K562 (cell line): ENCODE measurements at regions not wholly inside any gene's neighbourhood (a gene's known extent, or its start where the extent isn't known, plus 50 kb on each side); places are given as distances from the start of the nearest gene placed in this dataset.

ENCODE experiments used
- ATAC-seq: fragments of 200-7000 bp; cut with Tn5 transposase; 3 replicates; pipeline ENCODE4 v1.9.1; 2020; ENCODE audit warnings: moderate library complexity
- BruUV-seq: library from RNA; stranded (reverse); fragments of 400-500 nt; replicated peaks from 2 replicates; lab custom pipeline; 2021; lab: Mats Ljungman, UMichigan
- CTCF ChIA-PET: fragments of 300-600 bp; formaldehyde crosslinking; extraction: SDS; loops from one replicate; lab custom pipeline; 2021; ENCODE audit warnings: low intra/inter-chr PET ratio; lab: Yijun Ruan, JAX
- POLR2A ChIA-PET: fragments of 300-600, 350-650 bp; sonication (Branson Sonifier 250); formaldehyde crosslinking; extraction: SDS; loops from one replicate; lab custom pipeline; 2021; ENCODE audit warnings: antibody characterized with exemption, inconsistent platforms; lab: Yijun Ruan, JAX
- DNase-seq, 4 experiments: peaks; one replicate each; pipeline versions ENCODE4 v3.0.0 to v3.0.0-alpha.2; 2011 to 2018; ENCODE audit warnings: low spot score in 3 of 4, mixed read lengths in 3 of 4; ENCODE audit errors: extremely low read depth in 1 of 4
- FAIRE-seq: peaks from 2 replicates; lab custom pipeline; 2011; peaks lifted over from hg19 to GRCh38; lab: Jason Lieb, UNC
- H2AFZ ChIP-seq: 2 replicates; pipeline ENCODE4 v1.6.0; 2011; ENCODE audit warnings: low read depth, low read length, control low read depth, inconsistent platforms
- H3K27ac ChIP-seq: fragments of 200-600 bp; 3 replicates; pipeline ENCODE4 v1.8.0; 2011; ENCODE audit warnings: low read depth, mild to moderate bottlenecking, control low read depth, inconsistent platforms, low read length, moderate library complexity, mixed read lengths; ENCODE audit errors: extremely low read depth
- H3K27me3 ChIP-seq, 2 experiments: fragments of 300-600 bp in 1 of 2; 2 replicates in 1 of 2; 3 replicates in 1 of 2; pipeline versions ENCODE4 v1.6.0 to v1.8.0; 2011; ENCODE audit warnings: inconsistent platforms in 2 of 2, low read length in 2 of 2, mild to moderate bottlenecking in 1 of 2, mixed read lengths in 1 of 2, moderate library complexity in 1 of 2; ENCODE audit not compliant: control insufficient read depth in 2 of 2, insufficient read depth in 2 of 2
- H3K36me3 ChIP-seq: fragments of 300-600 bp; 3 replicates; pipeline ENCODE4 v1.8.0; 2011; ENCODE audit warnings: mild to moderate bottlenecking, low read length, inconsistent platforms; ENCODE audit not compliant: control insufficient read depth, insufficient read depth
- H3K4me1 ChIP-seq, 2 experiments: fragments of 200-600 bp in 1 of 2; replicated peaks in 1 of 2; 2 replicates in 1 of 2; 3 replicates in 1 of 2; pipeline versions ENCODE4 v1.5.1 to v1.8.0; 2011; ENCODE audit warnings: inconsistent platforms in 2 of 2, low read length in 2 of 2, mild to moderate bottlenecking in 1 of 2, mixed read lengths in 1 of 2, moderate library complexity in 1 of 2; ENCODE audit not compliant: control insufficient read depth in 2 of 2, insufficient read depth in 2 of 2
- H3K4me2 ChIP-seq: 2 replicates; pipeline ENCODE4 v1.6.1; 2011; ENCODE audit warnings: low read length, control low read depth, inconsistent platforms, mixed read lengths; ENCODE audit not compliant: insufficient read depth
- H3K4me3 ChIP-seq: fragments of 200-600 bp; sonication (generic), shearing (Covaris generic); 2 replicates; pipeline ENCODE4 v1.5.1; 2016; ENCODE audit warnings: control low read depth, inconsistent platforms
- H3K79me2 ChIP-seq: fragments of 200-600 bp; 3 replicates; pipeline ENCODE4 v1.8.0; 2011; ENCODE audit warnings: low read length, inconsistent platforms; ENCODE audit not compliant: control insufficient read depth, insufficient read depth
- H3K9ac ChIP-seq, 2 experiments: 2 replicates each; pipeline versions ENCODE4 v1.6.0 to v1.6.1; 2011; ENCODE audit warnings: low read depth in 2 of 2, low read length in 2 of 2, control low read depth in 1 of 2, inconsistent platforms in 1 of 2, mild to moderate bottlenecking in 1 of 2, mixed read lengths in 1 of 2; ENCODE audit not compliant: insufficient read depth in 1 of 2
- H3K9me1 ChIP-seq: one replicate; pipeline ENCODE4 v1.6.0; 2011; ENCODE audit warnings: inconsistent platforms, mild to moderate bottlenecking, low read length, moderate library complexity; ENCODE audit not compliant: control insufficient read depth, insufficient read depth
- H3K9me3 ChIP-seq: replicated peaks from 2 replicates; pipeline ENCODE4 v1.5.1; 2011; ENCODE audit warnings: low read depth, low read length, inconsistent platforms; ENCODE audit not compliant: control insufficient read depth, insufficient read depth
- H4K20me1 ChIP-seq: replicated peaks from 2 replicates; pipeline ENCODE4 v1.6.1; 2011; ENCODE audit warnings: low read length, inconsistent platforms, mixed read lengths; ENCODE audit not compliant: control insufficient read depth, insufficient read depth
- E2F8 ChIP-seq: fragments of 450-650 bp; IDR thresholded peaks from 2 replicates; pipeline ENCODE4 v1.7.1; 2018; ENCODE audit warnings: mild to moderate bottlenecking, low read depth; ENCODE audit not compliant: partially characterized antibody
- FOXP1 ChIP-seq: sonication (generic); formaldehyde crosslinking; IDR thresholded peaks from 2 replicates; pipeline ENCODE4 v1.8.0; 2022; ENCODE audit warnings: mild to moderate bottlenecking, missing genetic modification reagents
- GATA2 ChIP-seq: sonication (generic); formaldehyde crosslinking; IDR thresholded peaks from 2 replicates; pipeline ENCODE4 v1.4.0; 2020; ENCODE audit warnings: mild to moderate bottlenecking, missing genetic modification reagents
- MCM2 ChIP-seq: fragments of 450-650 bp; IDR thresholded peaks from 2 replicates; pipeline ENCODE4 v1.6.1; 2017; ENCODE audit warnings: low read depth, mild to moderate bottlenecking
- MYBL2 ChIP-seq, 2 experiments: fragments of 450-650 bp in 1 of 2; sonication (generic) in 1 of 2; formaldehyde crosslinking in 1 of 2; IDR thresholded peaks; 2 replicates each; pipeline versions ENCODE4 v1.6.1 to v1.8.1; 2017 to 2022; ENCODE audit warnings: borderline replicate concordance in 1 of 2, inconsistent platforms in 1 of 2, low read depth in 1 of 2, mild to moderate bottlenecking in 1 of 2, missing genetic modification reagents in 1 of 2, moderate library complexity in 1 of 2
- PTTG1 ChIP-seq: fragments of 450-650 bp; IDR thresholded peaks from 2 replicates; pipeline ENCODE4 v1.6.1; 2016; ENCODE audit warnings: low read depth, mild to moderate bottlenecking, missing genetic modification characterization, missing compliant biosample characterization
- SLC30A9 ChIP-seq: fragments of 250-450 bp; sonication (Bioruptor Pico); IDR thresholded peaks from 2 replicates; pipeline ENCODE4 v1.8.0; 2022; ENCODE audit warnings: mild to moderate bottlenecking, moderate library complexity
- SMARCA4 ChIP-seq: fragments of 450-650 bp; IDR thresholded peaks from 2 replicates; pipeline ENCODE4 v1.6.1; 2016
- SMARCC2 ChIP-seq: fragments of 450-650 bp; IDR thresholded peaks from 2 replicates; pipeline ENCODE4 v1.6.1; 2017; ENCODE audit warnings: antibody characterized with exemption, moderate library complexity, mild to moderate bottlenecking, low read depth
- SP1 ChIP-seq: sonication (generic); formaldehyde crosslinking; IDR thresholded peaks from 2 replicates; pipeline ENCODE4 v1.8.1; 2022; ENCODE audit warnings: mild to moderate bottlenecking, missing genetic modification reagents
- ZBTB9 ChIP-seq: fragments of 450-650 bp; formaldehyde crosslinking; IDR thresholded peaks from 2 replicates; pipeline ENCODE4 v1.4.0; 2020; ENCODE audit warnings: mild to moderate bottlenecking, moderate library complexity
- ZNF324 ChIP-seq: fragments of 250-450 bp; sonication (Bioruptor Pico); IDR thresholded peaks from 2 replicates; pipeline ENCODE4 v1.4.0; 2020; ENCODE audit warnings: mild to moderate bottlenecking
- ZNF57 ChIP-seq: fragments of 450-650 bp; formaldehyde crosslinking; IDR thresholded peaks from 2 replicates; pipeline ENCODE4 v1.4.0; 2020; ENCODE audit warnings: mild to moderate bottlenecking, moderate library complexity
- WGBS: fragments of 100-300 bp; shearing (Covaris generic); methylation state at CpG from one replicate; pipeline ENCODE4 v1.1.6; 2016; ENCODE audit warnings: low coverage, mixed read lengths; ENCODE audit not compliant: insufficient coverage; ENCODE audit errors: missing lambda C conversion rate; 5-methylcytosine and 5-hydroxymethylcytosine counted together
- in situ Hi-C: fragments of 300-500 bp; cut with MboI; formaldehyde crosslinking; loops from 4 replicates; pipeline ENCODE4 v1.15.0; 2018; ENCODE audit warnings: inconsistent platforms, mixed read lengths
- intact Hi-C: fragments of 100-400 bp; cut with micrococcal nuclease; formaldehyde crosslinking; loops from 2 replicates; pipeline ENCODE4 v1.14.2; 2022
- TF ChIP-seq, protein P1 (sequence below): fragments of 200-800 bp; sonication (Bioruptor generic); IDR thresholded peaks from 2 replicates; pipeline ENCODE4 v1.6.1; 2016; ENCODE audit warnings: missing genetic modification characterization, missing compliant biosample characterization

- H4K20me1 ChIP-seq = no peaks in the 10 kb centered on the region
- FAIRE-seq (no peak), ATAC-seq (no peak), DNase-seq (no peak)
- CTCF ChIA-PET = no interaction called here
- H3K36me3 ChIP-seq = no peaks in the 10 kb centered on the region
- H3K79me2 ChIP-seq = peaks cover 4% of the 10 kb centered on the region
- no peak overlapping the region for H3K27ac ChIP-seq
- 70% methylated on average over 8 of the region's 8 CpGs for WGBS
- H3K27me3 ChIP-seq = no peaks in the 10 kb centered on the region
- no peak overlapping the region for H2AFZ ChIP-seq
- H3K4me1 ChIP-seq = no peaks in the 10 kb centered on the region; a peak in 1 of 5 replicates
- no peak overlapping the region for H3K9ac ChIP-seq
- intact Hi-C loops (no loop called here), in situ Hi-C loops (no loop called here)
- H3K9me1 ChIP-seq = no peaks in the 10 kb centered on the region
- no TSS peak for BruUV-seq
- no peak overlapping the region for H3K4me2 ChIP-seq
- POLR2A ChIA-PET = interaction anchor here (0.6 to 1.0 kb wide), 2 partner anchors 9 to 12 kb away, joined by 3 read pairs; no protein-coding TSS in a partner anchor
- H3K9me3 ChIP-seq = 0 out of 2 replicates have a peak, but pooled peaks cover 4% of the 10 kb centered on the region
- H3K4me3 ChIP-seq = no peak overlapping the region
- TF ChIP-seq PTTG1 (tag) = no peak
- no peak for TF ChIP-seq MYBL2 (IDR thresholded peaks at IDR 0.05; ENCODE audit: low read depth)
- TF ChIP-seq MYBL2 (CRISPR knock-in tag; IDR thresholded peaks at IDR 0.05; ENCODE audit: borderline replicate concordance) = no peak
- no peak for TF ChIP-seq MCM2
- no peak for TF ChIP-seq GATA2 (CRISPR knock-in tag)
- TF ChIP-seq ZNF324 = no peak
- TF ChIP-seq, protein P1, sequence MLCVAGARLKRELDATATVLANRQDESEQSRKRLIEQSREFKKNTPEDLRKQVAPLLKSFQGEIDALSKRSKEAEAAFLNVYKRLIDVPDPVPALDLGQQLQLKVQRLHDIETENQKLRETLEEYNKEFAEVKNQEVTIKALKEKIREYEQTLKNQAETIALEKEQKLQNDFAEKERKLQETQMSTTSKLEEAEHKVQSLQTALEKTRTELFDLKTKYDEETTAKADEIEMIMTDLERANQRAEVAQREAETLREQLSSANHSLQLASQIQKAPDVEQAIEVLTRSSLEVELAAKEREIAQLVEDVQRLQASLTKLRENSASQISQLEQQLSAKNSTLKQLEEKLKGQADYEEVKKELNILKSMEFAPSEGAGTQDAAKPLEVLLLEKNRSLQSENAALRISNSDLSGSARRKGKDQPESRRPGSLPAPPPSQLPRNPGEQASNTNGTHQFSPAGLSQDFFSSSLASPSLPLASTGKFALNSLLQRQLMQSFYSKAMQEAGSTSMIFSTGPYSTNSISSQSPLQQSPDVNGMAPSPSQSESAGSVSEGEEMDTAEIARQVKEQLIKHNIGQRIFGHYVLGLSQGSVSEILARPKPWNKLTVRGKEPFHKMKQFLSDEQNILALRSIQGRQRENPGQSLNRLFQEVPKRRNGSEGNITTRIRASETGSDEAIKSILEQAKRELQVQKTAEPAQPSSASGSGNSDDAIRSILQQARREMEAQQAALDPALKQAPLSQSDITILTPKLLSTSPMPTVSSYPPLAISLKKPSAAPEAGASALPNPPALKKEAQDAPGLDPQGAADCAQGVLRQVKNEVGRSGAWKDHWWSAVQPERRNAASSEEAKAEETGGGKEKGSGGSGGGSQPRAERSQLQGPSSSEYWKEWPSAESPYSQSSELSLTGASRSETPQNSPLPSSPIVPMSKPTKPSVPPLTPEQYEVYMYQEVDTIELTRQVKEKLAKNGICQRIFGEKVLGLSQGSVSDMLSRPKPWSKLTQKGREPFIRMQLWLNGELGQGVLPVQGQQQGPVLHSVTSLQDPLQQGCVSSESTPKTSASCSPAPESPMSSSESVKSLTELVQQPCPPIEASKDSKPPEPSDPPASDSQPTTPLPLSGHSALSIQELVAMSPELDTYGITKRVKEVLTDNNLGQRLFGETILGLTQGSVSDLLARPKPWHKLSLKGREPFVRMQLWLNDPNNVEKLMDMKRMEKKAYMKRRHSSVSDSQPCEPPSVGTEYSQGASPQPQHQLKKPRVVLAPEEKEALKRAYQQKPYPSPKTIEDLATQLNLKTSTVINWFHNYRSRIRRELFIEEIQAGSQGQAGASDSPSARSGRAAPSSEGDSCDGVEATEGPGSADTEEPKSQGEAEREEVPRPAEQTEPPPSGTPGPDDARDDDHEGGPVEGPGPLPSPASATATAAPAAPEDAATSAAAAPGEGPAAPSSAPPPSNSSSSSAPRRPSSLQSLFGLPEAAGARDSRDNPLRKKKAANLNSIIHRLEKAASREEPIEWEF (CRISPR knock-in tag) = no peak
- TF ChIP-seq SP1 (CRISPR knock-in tag) = no peak
- TF ChIP-seq SMARCC2 = no peak
- no peak for TF ChIP-seq SLC30A9 (CRISPR knock-in tag)
- no peak for TF ChIP-seq FOXP1 (CRISPR knock-in tag)
- TF ChIP-seq ZNF57 (CRISPR knock-in tag) = no peak
- no peak for TF ChIP-seq E2F8
- no peak for TF ChIP-seq ZBTB9 (CRISPR knock-in tag)
- no peak for TF ChIP-seq SMARCA4
Observed at GRCh38 chr7:86989407-86989806, 70.0 kb downstream of the ELAPOR2 start.
